SU-DHL-6 (cell line): ENCODE measurements at regions not wholly inside any gene's neighbourhood (a gene's known extent, or its start where the extent isn't known, plus 50 kb on each side); places are given as distances from the start of the nearest gene placed in this dataset.

Source experiments
- EZH2phosphoT487 ChIP-seq: fragments of 200-600 bp; sonication (generic), shearing (Covaris generic); conservative IDR thresholded peaks from 2 replicates; pipeline ENCODE4 v1.6.1; 2018; ENCODE audit warnings: mild to moderate bottlenecking, antibody characterized with exemption, low read length, moderate library complexity, mixed read lengths
- TF ChIP-seq, protein P1 (sequence below): fragments of 200-600 bp; sonication (generic); IDR thresholded peaks from one replicate; pipeline ENCODE4 v1.5.1; 2017; ENCODE audit warnings: antibody characterized with exemption, mild to moderate bottlenecking, low read length, moderate library complexity; ENCODE audit not compliant: insufficient read depth, poor library complexity, severe bottlenecking

DNA sequence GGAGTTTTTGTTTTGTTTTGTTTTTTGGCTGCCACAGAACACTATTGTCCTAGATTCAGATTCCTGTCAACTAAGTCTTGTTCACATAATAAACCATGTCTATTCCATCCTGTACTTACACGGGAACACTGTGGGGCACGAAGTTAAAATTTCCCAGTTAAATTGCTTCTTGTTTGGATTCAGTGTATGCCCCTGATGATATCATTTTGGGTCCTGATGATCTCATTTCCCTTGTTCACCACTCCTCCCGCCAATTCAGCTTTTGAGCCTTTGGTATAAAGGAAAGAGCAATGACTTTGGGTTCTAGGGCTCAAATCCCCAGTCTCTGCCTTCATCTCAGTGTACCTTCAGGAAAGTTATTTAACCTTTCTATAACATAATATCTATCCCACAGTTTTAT lies 333.5 kb downstream of the FBXW7 start:
- TF ChIP-seq, protein P1, sequence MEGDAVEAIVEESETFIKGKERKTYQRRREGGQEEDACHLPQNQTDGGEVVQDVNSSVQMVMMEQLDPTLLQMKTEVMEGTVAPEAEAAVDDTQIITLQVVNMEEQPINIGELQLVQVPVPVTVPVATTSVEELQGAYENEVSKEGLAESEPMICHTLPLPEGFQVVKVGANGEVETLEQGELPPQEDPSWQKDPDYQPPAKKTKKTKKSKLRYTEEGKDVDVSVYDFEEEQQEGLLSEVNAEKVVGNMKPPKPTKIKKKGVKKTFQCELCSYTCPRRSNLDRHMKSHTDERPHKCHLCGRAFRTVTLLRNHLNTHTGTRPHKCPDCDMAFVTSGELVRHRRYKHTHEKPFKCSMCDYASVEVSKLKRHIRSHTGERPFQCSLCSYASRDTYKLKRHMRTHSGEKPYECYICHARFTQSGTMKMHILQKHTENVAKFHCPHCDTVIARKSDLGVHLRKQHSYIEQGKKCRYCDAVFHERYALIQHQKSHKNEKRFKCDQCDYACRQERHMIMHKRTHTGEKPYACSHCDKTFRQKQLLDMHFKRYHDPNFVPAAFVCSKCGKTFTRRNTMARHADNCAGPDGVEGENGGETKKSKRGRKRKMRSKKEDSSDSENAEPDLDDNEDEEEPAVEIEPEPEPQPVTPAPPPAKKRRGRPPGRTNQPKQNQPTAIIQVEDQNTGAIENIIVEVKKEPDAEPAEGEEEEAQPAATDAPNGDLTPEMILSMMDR: no peak
- no peak for TF ChIP-seq EZH2phosphoT487
